ENCODE measurements at regions not wholly inside any gene's neighbourhood (a gene's known extent, or its start where the extent isn't known, plus 50 kb on each side); places are given as distances from the start of the nearest gene placed in this dataset.
"Not testable (repeated sequence)": the region's sequence is repeated elsewhere in the genome, so short reads cannot be mapped to it uniquely, and the experiment has no call there.

DNA sequence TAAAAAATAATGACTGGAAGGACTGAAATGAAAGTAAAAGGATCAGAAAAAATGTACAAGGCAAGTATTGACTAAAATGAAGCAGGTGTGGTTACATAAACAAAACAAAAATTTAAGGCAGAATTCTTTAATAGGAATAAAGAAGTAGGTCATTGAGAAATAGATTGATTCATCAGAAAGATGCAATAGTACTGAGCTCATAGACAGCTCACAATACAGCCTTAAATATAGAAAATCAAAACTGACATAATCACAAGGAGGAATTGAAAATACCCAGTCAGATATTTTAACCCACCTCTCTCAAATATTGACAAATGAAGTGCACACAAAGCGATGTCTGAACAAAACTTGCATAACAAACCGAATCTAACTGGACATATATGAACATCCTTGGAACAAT is 366.8 kb upstream of the DPYD start:
- no peak for DNase-seq (ENCODE audit: low spot score)

DNA sequence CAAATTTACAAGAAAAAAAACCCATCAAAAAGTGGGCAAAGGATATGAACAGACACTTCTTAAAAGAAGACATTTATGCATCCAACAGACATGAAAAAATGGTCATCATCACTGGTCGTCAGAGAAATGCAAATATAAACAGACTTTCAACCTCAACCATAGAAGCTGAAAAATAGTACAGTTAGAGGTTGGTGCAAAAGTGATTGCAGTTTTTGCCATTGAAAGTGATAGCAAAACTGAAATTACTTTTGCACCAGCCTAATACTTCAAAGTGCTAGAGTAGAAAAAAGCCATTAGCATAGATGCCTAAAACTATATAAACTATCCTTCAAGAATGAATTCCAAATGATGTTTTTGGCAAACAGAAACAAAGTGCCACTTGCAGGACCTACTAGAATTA is 365.8 kb upstream of the DPYD start:
- no peak for DNase-seq (ENCODE audit: low spot score)

DNA sequence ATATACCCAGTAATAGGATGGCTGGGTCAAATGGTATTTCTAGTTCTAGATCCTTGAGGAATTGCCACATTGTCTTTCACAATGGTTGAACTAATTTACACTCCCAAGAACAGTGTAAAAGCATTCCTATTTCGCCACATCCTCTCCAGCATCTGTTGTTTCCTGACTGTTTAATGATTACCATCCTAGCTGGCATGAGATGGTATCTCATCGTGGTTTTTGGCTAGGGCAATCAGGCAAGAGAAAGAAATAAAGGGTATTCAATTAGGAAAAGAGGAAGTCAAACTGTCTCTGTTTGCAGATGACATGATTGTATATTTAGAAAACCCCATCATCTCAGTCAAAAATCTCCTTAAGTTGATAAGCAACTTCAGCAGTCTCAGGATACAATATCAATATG is 364.5 kb upstream of the DPYD start:
- DNase-seq (ENCODE audit: low spot score) = not testable (repeated sequence)

DNA sequence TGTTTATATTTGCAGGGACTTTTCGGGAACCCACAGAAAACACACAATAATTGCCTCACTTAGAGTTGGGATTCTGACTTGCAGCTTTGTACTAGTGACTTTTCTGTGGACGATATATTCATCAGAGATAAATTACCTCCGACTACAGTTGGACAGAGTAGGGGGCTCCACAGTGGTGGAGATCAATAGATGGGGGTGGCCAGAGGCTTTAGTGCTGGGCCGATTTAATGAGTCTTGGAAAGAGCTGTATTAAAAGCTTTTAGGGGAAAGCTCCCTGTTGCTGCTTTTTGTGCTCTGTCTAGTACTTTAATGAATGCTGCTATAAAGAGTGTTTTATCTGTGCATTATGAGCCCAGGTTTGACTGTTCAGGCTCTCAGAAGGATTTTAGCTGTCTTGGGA is 359.2 kb upstream of the DPYD start:
- no peak for DNase-seq (ENCODE audit: low spot score)

DNA sequence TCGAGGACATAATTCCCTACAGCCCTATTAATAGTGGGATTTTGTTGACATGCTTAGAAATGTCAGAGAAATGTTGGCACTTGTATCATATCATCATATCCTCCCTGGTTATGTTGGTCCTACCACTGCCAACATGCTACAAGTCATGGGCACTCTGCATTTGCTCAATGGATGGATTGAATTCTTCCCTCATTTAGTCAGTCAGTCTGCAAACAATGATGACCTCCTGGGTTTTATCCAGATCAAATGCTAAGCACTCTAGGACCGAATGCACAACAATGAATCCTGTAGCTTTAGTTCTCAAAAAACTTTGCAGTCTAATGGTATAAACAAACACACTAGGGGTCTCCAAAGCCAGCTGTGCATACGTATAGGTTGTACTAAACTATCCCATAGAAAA is 357.2 kb upstream of the DPYD start:
- no peak for DNase-seq (ENCODE audit: low spot score)

DNA sequence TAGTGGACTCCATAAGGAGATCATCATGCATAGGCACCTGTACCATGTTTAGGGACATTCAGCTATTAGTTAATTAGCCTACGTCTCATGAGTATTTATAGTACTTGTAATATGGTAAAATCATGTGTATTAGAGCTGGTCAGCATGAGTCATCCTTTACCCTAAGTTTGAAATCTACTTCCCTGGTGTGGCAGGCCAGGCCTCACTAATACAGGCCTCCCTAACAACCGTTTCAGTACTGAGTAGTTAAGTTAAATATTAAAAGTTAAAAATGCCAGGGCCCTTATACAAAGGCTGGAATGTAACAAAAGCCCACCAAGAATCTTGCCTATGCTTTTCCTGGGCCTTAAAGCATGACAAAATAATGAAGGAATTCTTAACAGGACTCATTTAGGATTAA is 356.3 kb upstream of the DPYD start:
- no peak for DNase-seq (ENCODE audit: low spot score)

DNA sequence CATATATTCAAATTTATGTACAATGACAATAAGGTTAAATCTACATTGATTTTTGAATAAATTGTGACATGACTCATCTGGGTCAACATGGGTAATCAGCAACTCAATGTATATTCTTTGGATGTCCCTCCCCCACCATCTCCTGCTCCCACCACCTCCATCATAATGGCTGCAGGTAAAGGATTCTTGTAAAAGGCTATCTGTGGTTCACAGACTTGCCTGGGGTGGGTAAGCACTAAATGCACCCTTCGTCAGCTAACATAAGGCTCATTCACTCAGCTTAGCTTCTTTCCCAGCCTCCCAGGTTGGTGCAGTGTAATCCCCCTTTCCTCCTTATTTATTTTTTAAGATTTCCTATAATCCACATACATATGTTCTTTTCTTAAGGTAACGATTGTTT is 355.7 kb upstream of the DPYD start:
- DNase-seq (ENCODE audit: low spot score) = no peak

DNA sequence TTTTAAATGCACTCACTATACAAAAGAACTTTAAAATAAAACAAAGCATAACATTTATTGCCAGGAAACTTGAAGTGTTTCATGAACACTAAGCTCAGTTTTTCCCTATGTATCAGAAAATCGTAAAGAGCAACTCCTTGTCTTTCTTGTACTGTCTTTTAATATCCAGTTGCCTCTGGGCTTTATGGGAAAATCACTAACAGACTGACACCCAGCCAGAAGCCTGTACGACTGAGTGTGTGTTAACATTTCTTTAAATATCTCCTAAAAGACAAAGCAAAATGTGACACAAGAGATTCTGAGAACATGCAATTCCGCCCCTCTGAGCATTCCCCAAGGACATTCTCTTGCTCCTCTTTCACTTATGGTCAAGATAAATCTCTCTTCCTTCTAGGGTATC is 347.5 kb upstream of the DPYD start:
- no peak for DNase-seq (ENCODE audit: low spot score)

DNA sequence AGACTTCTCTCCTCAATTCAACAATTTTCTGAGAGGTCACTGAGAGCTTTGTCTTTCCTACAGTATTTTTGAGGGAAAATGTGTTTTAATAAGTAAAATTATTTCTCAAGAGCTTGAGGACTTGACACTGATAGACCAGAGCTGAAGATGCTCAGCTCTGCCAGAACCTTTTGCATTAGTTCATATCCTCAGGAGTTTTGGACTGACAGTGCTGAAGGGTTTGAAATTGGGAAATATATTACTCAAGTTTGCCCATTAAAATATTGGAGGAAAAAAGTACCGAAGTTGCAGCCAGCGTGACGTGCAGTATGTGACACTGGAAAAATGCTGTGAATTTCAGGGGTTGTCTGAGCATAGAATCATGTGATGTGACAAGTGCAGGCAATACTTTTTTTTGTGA is 346.6 kb upstream of the DPYD start:
- no peak for DNase-seq (ENCODE audit: low spot score)

DNA sequence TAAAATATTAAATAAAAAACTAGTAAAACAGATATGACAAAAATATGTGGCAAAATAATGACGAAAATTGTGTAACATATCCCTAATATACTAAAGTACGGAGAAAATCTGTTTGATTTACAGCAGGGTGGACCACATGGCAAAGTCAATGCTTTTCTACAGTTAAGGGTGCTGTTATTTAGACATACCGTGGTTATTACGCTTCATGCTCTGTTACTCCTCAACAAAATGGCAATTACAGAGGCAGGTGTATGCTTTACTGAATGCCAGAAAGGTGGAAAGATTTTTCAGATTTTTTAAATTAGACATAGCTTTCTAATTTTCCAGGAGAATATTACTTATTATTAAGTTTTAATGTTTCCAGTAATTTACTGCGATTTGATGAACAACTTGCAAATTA is 343.9 kb upstream of the DPYD start:
- no peak for DNase-seq (ENCODE audit: low spot score)

DNA sequence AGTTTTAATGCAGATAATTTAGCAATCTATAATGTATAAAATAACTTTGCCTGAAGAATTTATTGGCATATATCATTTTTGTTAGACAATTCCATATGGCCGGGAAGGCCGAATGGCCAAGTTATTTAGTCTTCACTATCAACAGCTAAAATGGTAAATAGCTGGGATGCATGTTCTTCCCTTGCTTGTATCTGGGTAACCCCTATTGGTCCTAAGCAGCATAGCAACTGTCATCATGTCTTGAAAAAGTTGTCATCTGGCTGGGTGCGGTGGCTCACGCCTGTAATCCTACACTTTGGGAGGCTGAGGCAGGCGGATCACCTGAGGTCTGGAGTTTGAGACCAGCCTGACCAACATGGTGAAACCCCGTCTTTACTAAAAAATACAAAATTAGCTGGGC is 340.0 kb upstream of the DPYD start:
- no peak for DNase-seq (ENCODE audit: low spot score)

DNA sequence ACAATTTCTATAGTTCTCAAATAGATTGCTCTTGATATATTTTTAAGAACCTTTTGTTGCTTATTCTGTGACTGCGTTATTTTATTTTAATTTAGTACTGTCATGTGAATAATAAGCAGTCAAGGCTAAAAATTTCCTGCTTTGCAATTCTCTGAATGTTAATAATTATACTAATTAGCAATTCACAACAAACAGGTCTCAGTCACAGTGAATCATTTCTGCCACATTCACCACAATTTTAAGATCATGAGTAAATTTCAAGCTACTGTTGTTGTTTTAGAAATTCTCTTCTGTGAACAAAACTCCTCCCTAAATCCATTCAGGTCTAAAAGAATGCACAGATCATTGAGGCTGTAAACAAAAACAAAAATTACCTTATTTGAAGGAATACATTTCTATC is 339.6 kb upstream of the DPYD start:
- DNase-seq (ENCODE audit: low spot score) = no peak

DNA sequence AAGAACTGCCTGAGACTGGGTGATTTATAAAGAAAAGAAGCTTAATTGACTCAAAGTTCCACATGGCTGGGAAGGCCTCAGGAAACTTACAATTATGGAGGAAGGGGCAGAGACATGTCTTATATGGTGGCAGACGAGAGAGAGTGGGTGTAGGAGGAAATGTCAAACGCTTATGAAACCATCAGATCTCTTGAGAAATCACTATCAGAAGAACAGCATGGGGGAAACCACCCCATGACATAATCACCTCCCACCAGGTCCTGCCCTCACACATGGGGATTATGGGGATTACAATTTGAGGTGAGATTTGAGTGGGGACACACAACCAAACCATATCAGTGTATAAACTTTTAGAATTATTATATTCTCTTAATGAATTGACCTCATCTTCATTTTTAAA is 335.9 kb upstream of the DPYD start:
- DNase-seq (ENCODE audit: low spot score) = no peak

DNA sequence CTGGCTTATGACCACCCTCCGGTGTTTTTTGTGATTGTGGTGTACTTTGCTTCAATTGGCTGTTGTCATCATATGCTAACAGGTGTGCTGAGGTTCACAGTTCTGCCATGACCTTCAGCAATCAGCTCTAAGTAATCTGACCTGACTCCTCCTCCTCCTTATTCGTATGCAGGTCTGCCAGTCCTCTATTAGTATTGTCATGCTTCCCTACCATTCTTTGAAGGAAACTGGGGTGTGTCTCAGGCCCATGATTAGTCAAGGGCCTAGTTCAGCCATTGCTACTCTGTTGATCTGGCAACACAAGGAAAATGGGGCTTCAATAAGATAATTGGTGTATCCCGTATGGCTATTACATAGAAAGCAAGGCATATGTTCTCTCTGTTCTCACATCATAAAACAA is 332.3 kb upstream of the DPYD start:
- no peak for DNase-seq (ENCODE audit: low spot score)

DNA sequence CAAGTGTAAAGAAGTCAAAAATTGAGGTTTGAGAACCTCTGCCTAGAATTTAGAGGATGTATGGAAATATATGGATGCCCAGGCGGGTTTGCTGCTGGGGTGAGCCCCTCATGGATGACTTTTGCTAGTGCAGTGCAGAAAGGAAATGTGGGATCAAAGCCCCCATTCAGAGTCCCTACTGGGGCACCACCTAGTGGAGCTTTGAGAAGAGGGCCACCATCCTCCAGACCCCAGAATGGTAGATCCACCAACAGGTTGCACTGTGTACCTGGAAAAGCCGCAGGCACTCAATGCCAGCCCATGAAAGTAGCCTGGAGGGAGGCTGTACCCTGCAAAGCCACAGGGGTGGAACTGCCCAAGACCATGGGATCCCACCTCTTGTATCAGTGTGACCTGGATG is 330.7 kb upstream of the DPYD start:
- DNase-seq (ENCODE audit: low spot score) = no peak

DNA sequence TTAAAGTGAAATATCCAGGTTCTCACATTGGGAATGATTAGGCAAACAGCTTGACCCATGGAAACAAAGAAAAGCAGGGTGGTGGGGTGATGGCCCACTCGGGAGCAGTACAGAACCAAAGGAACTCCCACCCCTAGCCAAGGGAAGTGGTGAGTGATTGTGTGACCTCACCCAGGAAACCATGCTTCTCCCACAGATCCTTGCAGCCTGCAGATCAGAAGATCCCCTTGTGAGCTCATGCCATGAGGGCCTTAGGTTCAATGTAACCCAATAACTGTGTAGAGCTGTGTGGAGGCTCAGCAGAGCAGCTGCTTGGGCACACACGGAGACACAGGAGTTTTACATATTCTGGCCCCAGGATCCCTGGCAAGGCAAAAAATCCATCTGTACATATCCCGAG is 311.8 kb upstream of the DPYD start:
- no peak for DNase-seq (ENCODE audit: low spot score)

DNA sequence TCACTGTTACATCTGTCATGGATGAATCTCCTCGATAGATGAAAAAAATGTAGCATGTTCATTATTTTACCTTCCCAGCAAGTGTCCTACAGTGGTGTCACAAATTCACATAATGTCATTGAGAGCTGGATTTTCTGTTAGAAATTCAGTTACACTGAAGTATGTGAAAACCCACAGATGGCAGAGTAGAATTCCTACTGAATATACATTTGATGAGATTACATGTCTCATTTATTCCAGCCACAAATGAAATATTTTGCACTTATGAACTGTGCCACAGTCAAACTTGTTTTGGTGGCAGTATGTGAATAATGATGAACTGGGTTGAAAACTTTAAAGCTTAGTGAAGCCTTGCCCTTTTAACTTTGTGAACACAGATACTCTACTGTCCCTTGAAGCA is 301.9 kb upstream of the DPYD start:
- no peak for DNase-seq (ENCODE audit: low spot score)

DNA sequence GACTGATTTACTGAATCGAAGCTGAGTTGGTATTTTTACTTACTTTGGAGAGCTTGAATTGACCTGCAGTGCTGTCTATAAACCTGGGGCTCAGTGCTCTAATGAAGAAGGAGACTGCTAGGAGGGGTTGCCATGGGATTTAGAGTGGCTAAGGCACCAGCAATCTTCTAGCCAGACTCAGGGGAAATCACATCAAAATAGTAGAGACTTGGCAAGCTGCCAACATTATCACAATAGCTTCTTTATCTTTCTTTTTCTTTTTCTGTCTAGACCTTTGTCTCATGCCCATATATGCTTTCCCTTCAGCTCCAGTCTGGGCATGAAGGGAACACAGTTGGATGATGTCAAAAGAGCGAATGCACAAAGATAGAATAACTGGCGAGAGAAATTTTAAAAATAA is 301.1 kb upstream of the DPYD start:
- no peak for DNase-seq (ENCODE audit: low spot score)

DNA sequence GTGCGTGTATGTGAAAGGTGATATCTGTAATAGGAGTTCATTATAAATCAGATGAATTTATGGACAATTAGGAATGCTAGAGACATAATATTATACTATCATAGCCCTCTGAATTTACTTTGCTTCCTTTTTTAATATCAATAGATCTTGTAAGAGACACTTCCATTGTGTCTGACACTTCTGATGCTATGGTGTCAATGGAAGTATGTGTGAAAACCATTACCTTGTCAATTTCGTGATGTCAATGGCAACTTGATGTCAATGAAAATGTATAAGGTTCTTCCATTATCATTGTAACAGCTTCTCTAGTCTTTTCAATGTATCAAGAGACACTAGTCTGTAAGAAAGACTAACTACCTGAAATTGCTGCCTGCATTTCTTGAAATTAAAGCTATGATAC is 296.8 kb upstream of the DPYD start:
- DNase-seq (ENCODE audit: low spot score) = no peak

DNA sequence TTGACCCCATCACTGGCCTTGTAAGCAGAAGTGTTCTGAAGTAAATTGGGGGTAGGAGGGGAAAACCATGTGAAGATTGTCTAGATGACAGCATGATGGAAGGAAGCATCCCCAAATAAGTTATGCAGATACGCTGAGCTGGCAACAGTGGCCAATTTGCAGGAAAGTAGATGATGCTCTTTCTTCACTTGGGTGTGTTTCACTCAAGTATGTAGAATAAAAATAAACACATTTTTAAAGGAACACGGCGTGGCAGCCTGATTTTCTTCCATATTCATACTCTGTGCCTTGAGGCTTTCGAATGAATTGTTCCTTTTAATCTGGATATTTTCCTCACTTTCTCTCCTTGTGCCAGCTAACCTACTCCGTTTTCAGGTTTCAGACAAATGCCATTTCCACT is 295.5 kb upstream of the DPYD start:
- DNase-seq (ENCODE audit: low spot score) = no peak

DNA sequence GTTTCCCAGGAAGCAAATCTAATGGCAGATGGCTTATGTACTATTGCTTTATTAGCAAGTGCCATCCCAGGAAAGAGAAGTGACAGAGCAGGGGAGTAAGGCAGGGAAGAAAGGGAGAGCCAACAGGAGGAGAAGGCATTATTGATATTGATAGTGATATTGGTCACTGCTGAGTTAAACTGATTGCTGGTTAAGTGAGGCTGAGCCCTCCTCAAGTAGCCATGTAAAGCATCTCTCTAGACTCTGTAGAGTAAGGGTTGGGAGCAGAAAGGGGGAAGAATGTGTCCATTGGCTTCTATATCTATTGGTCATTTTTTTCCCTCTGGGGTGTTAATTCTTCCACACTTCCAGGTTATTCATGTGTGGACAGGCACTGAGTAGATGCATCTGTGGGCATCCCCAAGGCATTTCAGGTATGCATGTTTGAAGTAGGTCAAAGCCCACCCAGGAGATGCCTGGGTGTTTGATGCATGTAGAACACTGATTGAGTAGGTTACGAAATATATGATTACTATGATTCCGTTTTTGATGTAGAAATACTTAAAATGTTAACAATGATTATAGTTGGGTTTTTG is 290.5 kb upstream of the DPYD start:
- DNase-seq (ENCODE audit: low spot score) = no peak

DNA sequence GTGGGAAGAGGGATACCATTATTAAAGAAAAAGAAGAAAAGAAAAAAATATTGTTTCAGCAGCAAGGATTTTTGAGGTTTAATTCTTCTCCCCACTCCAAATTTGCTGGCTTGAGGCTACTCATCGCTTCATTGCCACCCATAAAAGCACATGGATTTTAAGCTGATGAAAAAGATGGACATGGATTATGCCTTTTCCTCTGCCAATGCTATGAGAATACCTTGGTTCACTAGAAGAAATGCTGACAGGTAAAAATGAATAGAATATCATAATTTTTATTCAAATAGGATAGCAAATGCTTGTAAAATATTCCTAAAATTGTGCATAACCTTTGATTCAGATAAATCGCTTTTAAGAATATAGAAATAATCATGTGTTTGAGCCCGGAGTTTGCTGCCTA is 289.7 kb upstream of the DPYD start:
- no peak for DNase-seq (ENCODE audit: low spot score)

DNA sequence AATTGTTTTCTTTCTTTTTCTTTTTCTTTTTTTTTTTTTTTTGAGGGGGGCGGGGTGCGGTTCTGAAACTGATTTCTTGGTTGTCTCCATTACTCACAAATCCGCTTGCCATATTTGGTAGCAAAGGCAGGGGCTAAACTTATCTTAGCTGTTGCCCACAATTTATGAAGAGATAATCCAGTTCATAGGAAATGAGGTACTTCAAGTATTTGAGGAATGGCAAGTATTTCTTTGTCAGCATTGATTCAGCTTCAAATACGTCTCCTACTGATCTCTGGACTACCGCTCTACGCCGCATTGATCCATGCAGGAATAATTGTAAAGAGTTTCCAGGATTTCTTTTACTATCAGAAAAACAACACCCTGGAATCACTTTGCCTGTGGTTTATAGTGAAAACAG is 289.2 kb upstream of the DPYD start:
- DNase-seq (ENCODE audit: low spot score) = no peak

DNA sequence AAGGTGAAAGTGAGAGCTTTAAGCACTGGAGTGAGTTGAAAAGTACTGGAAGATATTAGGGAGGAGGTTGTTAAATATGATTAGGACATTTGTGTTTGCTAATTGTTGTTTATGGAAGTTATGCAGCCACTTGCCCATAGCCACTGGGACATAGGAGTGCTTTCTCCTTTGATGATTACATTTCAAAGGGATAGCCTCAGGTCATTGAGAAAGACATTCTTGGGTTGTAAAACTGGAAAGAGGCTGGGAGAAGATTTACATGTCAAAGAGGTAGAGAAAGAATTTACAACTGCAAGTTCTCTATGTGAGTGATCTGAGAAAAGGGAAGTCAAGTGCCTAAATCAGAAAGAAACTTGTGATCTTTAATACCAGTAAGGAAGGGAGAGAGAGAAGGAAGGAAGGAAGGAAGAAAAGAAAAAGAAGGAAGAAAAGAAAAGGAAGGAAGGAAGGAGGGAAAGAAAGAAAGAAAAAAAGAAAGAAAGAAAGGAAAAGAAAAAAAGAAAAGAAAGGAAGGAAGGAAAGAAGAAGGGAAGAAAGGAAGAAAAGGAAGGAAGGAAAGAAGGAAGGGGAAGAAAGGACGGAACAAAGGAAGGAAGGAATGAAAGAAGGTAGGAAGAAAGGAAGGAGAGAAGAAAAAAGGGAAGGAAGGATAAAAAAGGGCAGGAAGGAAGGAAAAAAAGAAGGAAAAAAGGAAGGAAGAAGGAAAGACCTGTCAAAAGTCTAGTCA is 284.6 kb upstream of the DPYD start:
- no peak for DNase-seq (ENCODE audit: low spot score)

DNA sequence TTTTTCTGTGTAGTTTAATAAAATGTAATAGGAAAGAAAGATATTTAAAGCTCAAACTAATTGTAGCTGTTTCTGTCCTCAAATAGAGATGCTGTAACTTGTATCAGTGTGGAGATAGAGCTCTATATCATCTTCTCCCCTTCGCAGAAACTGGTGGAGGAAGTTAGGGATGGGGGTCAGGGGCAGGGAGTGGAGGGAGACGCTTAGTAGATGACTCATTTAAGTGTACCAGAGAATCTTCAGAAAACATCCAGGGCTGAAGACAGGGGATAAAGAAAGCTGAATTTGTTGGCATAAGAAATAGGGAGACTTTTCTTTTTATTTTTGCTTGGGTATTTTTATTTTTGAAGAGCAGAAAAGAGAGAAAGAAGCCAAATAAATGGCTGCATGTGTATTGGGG is 282.6 kb upstream of the DPYD start:
- no peak for DNase-seq (ENCODE audit: low spot score)
